NOMO-1 (cell line): ENCODE measurements at regions not wholly inside any gene's neighbourhood (a gene's known extent, or its start where the extent isn't known, plus 50 kb on each side); places are given as distances from the start of the nearest gene placed in this dataset.
"Not testable (repeated sequence)": the region's sequence is repeated elsewhere in the genome, so short reads cannot be mapped to it uniquely, and the experiment has no call there.

ENCODE experiments used
- DNase-seq, 2 experiments: peaks; one replicate each; lab custom pipeline; 2025; ENCODE audit not compliant: unreplicated experiment in 2 of 2; lab: John Stamatoyannopoulos, UW

DNA sequence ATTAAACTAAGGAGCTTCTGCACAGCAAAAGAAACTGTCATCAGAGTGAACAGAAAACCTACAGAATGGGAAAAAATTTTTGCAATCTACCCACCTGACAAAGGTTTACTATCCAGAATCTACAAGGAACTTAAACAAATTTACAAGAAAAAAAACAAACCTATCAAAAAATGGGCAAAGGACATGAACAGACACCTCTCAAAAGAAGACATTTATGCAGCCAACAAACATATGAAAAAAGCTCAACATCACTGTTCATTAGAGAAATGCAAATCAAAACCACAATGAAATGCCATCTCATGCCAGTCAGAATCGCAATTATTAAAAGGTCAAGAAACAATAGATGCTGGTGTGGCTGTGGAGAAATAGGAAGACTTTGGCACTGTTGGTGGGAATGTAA lies 218.5 kb upstream of the SMIM30 start:
- DNase-seq, result not testable (repeated sequence)

- DNase-seq, result no peak
Measured at GRCh38 chr7:113331155-113331898, 213.0 kb upstream of the SMIM30 start.

DNA sequence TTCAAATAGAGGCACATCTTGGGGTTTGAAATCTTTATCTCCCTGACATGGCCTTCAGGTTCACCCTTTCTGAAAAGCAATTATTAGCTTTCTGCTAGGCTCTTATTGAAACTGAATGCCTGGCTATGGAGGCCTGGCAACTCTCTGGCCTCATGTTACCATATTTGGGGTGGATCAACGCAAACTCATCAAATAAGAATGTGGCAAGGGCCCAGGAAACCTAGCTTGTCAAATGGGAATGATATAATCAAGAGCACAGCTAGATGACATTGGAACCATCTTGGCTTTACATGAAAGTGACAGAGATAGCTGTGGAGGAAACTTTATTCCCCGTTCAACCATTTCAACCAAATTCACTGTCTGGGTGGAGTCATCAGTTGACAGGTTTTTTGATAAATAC lies 202.8 kb upstream of the SMIM30 start:
- DNase-seq, result no peak

DNA sequence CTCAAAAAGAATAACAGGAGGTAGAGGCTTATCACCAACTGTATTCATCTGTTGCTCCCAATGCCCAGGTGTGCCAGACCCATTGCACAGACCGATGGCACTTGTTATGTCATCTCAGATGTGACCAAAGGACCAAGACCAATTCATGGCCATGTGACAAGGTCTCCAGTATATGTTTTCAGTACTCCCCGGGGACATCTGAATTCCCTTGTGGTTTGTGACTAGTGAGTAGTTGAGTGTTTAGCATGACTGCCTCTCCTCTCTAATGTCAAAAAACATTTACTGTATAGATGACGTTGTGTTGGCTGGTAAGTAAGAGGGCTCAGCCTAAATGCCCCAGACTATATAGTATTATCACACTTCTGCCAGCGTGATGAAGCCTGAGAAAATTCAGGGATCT lies 202.1 kb upstream of the SMIM30 start:
- no peak for DNase-seq

GRCh38 chr7:113314594-113314993 lies 196.2 kb upstream of the SMIM30 start:
- no peak for DNase-seq

- no peak for DNase-seq
Measured at GRCh38 chr7:113308399-113308798, 190.0 kb upstream of the SMIM30 start.

- no peak for DNase-seq
Measured at GRCh38 chr7:113307147-113307546, 188.8 kb upstream of the SMIM30 start.

- no peak for DNase-seq
Measured at GRCh38 chr7:113306302-113306701, 187.9 kb upstream of the SMIM30 start.

DNA sequence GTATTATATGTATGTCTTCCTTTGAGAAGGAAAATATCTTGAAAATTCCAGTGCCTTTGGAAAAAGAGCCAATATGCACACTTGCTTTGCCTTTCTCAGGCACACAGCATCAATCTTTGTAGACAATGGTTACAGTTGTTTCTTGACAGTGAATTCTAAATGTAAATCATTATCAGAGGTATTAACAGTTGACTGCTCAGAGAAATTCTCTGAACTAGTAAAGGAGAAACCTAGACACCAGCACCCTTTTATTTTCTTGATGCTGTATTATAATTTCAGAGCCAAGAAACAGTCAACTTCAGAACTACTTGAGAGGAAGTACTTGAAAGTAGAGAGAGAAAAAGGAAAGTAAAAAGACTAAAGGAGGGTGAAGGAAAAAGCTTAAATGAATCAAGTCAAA lies 185.8 kb upstream of the SMIM30 start:
- no peak for DNase-seq

GRCh38 chr7:113303388-113303787 lies 185.0 kb upstream of the SMIM30 start:
- not testable (repeated sequence) for DNase-seq

- no peak for DNase-seq
Measured at GRCh38 chr7:113301983-113302382, 183.6 kb upstream of the SMIM30 start.

DNA sequence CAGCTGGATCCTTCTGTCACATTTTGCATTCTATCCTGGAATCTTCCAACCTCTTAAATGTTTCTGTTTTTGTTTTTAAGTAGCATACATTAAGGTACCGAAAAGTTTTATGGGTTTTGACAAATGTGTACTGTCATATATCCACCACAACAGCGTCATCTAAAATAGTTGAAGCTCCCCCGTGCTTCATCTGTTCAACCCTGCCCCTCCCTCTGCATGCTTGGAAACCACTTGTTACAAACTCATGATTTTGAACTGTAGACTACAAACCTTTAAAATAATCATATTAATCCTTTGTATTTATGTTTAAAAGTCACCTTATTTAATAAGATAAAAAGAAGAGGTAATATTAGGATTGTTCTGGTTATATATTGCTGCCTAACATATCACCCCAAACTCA lies 182.8 kb upstream of the SMIM30 start:
- no peak for DNase-seq

GRCh38 chr7:113299748-113300147 lies 181.4 kb upstream of the SMIM30 start:
- no peak for DNase-seq

DNA sequence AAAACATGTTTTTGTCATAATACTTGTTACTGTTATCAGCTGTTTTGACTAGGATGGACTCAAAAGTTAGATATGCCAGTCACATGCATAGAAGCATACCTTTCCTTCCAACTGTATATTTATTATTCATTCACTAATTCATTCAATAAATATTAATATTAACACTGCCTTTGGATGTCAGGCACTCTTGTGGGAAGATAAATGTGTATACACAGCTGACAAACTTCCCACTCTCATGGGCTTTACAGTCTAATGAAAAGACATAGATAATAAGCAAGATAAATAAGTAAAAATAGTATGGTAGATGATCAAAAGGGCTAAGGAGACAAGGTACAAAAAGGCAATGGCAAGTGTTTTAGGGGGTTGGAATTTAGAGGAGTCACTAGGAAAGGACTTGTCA lies 180.1 kb upstream of the SMIM30 start:
- no peak for DNase-seq

DNA sequence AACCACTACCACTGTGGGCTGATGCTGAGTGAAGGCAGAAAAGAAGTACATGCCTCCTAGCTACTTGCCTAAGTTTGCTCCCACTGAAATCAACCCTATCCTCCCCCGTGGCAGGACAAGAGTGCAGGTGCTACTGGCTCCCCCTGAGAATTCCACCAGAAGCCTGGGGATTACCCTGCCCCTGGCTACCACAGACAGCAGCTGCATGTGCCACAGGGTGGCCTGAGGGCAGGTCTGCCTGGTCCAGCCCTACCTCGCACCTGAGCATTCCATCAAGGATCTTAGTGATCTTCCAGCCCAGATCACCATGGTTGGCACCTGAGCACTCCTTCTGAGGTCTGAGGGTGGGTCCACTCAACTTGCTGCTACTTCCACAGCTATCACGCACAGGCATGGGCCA lies 176.4 kb upstream of the SMIM30 start:
- no peak for DNase-seq

- DNase-seq, result no peak
Measured at GRCh38 chr7:113292105-113292504, 173.8 kb upstream of the SMIM30 start.

DNA sequence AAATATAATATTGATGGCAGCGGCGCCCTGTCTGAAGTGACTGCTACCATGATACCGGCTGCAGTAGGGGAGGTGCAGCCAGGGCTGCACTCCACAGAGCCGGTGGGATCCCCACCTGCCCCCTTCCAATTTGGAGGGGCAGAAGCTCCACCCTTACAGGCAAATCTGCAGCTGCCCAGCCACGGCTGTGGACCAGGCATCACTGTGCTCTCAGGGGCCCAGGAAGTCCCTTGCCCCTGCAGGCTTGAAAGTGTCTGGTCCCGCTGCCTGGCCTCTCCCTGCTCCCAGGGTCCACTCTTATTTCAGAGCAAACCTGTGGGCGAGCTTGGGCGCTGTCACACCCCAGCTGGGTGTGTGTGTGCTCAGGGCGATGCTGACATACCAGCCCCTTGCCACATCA lies 172.7 kb upstream of the SMIM30 start:
- DNase-seq, result no peak

GRCh38 chr7:113289140-113289740 lies 170.9 kb upstream of the SMIM30 start:
- DNase-seq, result peak; percentile 1 to 22

- DNase-seq, result no peak
Measured at GRCh38 chr7:113285411-113285810, 167.1 kb upstream of the SMIM30 start.

DNA sequence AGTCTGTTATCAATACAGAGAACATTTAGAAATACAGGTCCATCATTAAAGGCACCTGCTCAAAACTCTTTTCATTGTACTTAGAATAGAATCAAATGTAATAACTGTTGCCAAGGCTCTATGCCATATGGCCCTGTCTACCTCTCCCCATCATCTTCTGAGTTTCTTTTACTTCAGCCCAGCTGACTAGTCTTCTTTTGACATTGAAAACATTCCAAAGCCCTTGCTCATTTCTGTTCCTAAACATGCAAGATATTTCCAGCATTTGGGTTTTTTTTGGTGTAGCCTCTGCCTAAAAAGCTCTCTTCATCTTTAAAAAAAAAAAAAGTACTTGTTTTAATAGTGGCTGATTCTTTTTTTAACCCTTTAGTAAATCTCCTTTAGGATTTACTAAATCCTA lies 165.5 kb upstream of the SMIM30 start:
- DNase-seq, result no peak

DNA sequence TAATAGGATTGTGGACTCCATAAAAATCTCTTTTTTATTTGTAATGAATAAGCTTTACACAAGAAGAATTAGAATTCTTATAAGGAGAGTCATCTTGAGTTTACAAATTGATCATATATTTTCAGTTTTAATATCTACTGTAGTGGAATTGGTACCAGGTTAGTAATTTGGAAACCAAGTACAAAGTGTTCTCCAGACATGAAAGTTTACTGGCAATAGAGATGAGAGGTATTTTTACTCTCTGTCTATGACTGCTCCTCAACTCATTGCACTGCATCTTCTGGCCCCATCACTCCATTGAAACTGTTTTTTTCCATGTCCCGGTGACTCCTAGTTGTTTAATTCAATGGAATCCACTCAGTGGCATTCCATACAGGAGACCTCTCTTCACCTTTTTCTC lies 164.5 kb upstream of the SMIM30 start:
- DNase-seq, result no peak

DNA sequence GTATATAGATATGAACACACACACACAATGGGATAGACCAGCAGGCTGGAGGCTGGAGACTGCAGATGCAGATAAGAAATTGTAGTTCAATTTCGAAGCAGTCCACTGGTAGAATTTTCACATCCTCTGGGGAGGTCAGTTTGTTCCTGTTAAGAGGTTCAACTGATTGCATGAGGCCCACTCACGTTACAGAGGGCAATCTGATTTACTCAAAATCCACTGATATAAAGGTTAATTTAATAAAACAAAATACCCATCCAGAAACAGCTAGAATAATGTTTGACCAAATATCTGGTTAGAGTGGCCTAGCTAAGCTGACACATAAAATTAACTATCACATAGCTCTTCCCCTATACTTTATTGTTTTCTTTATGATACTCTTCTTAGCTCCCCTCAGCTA lies 162.9 kb upstream of the SMIM30 start:
- DNase-seq, result no peak

GRCh38 chr7:113279256-113279655 lies 160.9 kb upstream of the SMIM30 start:
- DNase-seq, result no peak
